ENCODE measurements at regions not wholly inside any gene's neighbourhood (a gene's known extent, or its start where the extent isn't known, plus 50 kb on each side); places are given as distances from the start of the nearest gene placed in this dataset.

GRCh38 chr13:61136515-61136914 lies 279.1 kb downstream of the PCDH20 start:
- TF ChIP-seq CTCF (IDR thresholded peaks at IDR 0.05) (no peak), POLR2A (IDR thresholded peaks at IDR 0.05) (no peak)
